SKM-1 treated with dmso at 0.1 percent for 144 hours (cell line): ENCODE measurements at regions not wholly inside any gene's neighbourhood (a gene's known extent, or its start where the extent isn't known, plus 50 kb on each side); places are given as distances from the start of the nearest gene placed in this dataset.
"Not testable (repeated sequence)": the region's sequence is repeated elsewhere in the genome, so short reads cannot be mapped to it uniquely, and the experiment has no call there.

Experiments used
- DNase-seq: peaks from one replicate; lab custom pipeline; 2025; ENCODE audit not compliant: unreplicated experiment; lab: John Stamatoyannopoulos, UW

DNA sequence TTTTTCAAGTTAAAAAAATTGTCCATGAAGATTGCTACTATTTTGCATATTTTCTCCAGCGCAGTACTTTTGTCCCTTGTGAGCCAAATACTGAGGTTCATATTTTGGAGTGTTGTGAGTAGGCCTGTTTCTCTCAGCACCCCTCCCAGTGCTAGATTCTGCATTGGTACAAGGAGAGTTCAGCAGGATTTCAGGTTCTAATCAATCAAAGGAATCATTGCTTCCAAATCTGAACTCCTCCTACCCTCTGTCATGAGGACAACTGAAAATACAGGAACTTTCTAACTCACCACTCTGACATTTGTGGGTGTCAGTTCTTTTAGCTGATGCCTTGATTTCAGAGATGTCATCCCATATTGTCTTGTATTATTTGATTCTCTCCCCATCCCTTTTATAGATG is 299.9 kb downstream of the FZD1 start:
- no peak for DNase-seq

DNA sequence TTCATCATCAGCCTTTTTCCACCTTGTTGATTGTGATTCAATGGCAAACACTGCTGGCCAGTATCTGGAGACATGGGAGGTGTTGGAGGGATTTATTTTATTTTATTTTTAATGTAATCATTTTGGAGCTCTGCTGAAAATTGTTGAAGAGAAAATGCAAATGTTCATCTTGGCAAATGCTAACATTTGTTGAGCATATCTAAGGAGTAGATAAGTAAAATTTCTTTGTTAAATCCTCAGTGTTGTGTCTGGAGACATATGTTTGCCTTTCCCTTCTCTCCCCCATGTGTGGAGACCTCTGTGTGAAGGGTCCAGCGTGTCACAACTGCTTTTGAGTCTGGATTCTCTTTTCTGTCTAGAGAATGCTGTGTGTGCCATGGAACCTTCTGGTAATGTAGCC is 300.3 kb downstream of the FZD1 start:
- no peak for DNase-seq

DNA sequence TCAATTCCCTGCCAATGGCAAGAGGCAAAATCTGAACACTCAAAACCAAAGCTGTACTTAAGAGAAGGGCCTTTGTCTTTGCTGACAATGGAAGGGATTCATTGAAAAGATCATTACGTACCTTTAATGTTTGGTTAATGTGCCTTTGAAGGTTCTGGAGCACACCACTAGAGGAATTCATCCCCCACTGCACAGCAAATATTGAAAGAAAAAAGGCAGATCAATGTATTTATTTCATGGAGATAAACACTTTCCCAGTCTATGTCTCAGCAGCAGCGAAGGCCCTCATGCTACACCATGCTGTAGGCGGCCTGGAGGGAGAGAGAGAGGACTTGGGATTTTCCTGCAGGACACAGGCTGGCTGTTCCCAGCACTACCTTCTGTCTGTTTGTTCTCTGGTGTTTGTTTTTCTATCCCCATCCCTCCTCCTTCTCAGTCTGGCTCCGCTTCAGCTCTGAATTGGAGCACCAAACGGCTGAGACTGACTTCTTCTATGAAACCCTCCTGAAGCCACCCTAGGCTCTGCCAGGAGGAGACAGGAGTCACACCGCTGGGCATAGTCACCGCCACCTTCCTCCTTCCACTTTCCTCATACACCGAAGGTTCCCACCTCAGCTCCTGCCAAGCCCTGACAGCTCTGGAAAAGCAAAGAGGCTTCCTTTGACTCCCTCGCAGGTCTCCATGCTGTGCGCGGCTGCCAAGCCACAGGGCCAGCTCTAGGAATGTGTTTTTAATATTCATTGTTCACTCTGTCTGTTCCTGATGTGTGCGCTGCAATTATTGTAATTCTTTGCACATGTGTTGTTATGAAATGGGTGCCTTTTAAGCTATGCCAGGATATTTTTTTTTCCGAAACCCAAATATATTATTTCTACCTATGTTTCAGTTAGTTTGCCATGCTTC is 301.5 kb downstream of the FZD1 start:
- no peak for DNase-seq

DNA sequence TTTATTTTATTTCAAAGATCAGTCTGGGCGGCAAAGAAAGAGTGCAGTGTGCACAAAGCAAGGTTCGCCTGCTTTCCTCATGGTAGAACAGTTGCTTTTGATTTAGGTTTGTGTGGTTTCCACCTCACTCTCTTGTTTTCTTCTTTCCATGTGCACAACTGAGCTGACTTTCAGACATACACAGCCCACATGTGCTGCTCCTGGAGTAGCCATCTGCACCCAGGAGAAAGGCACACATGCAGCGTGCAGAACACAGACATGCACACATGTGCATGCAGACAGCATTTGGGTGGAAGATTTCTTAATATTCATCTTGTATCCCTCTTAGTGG is 302.1 kb downstream of the FZD1 start:
- DNase-seq, result no peak

DNA sequence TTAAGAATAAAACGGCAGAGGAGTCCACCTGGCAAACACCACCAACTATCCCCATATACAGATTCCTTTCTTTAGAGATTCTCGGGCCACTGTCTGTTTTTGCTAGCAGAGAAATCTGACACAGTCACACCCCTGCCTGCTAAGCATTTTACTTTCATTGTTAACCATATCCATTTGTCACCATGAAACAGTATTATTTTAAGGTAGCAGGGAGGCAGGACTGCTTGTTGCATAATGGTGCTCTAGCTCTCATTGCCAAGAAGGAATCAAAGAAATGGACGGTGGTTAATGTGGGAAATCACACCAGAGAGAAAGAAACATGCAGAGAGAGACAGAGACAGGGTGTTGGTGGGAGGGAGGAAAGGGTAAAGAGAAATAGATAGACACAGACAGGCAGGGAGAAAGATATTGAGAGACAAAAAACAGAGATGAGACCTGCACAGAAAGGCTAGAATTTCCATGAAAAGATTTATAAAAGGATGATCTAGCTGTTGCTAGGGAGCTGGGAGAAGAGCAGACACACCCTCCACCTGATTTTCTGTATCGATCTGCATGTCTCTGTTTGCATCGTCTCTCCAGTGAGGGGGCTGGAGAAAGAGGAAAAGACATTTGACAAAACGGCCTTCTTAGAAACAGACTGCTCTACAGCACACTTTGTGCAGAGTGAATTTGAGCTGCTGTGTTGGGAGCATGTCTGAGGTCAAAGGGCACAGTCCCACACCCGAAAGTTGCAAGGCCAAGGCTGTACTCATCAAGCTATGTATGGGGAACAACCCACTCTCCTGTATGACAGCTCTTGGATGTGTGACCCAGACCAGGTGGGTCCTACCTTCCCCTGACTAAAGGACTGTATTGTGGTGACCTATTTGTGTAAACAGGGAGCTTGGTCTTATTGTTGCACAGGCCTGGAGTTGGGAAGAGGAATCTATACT is 303.1 kb downstream of the FZD1 start:
- DNase-seq, result no peak

DNA sequence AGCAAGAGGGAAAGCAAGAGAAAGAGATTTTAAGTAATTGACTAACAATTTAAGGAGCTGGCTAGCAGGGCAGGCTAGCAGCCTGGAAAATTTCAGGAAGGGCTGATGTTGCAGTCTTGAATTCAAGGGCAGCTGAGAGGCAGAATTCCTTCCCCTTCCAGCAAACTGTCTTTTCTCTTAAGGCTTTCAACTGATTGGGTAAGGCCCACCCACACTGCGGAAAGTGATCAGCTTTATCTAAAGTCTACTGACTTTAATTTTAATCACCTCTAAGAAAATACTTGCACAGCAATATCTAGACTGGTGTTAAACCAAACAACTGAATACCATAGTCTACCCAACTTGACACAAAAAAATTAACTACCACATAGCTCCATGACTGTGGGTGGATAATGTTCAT is 303.9 kb downstream of the FZD1 start:
- no peak for DNase-seq

DNA sequence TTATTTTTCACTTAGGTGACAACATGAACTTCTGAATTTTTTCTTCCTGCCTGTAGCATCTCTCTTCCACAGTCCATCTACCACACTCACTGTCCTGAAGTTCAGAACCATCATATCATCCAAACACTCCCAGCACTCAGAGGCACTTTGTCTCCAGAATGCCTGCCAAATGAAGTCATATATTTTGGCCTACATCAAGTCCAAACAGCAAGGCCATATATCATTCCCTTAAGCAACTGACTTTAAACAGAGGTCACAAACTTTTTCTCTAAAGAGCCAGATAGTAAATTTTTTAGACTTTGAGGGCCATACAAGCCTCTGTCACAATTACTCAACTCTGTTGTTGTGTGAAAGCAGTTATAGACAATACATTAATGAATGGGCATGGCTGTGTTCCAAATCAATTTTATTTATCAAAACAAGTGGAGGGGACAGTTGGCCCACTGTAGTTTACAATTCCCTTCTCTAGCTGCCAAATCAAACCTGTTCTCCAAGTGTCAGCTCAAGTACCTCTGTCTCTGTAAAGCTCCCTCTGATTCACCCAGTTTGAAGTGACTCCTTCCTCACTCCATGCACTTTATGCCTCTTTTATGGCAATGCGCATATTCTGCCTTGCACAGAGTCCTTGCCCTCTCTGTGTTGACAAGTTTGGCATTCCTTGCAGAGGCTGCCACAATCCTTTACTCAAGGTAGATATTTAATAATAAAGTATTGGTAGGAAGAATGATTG is 305.7 kb downstream of the FZD1 start:
- DNase-seq, result no peak

DNA sequence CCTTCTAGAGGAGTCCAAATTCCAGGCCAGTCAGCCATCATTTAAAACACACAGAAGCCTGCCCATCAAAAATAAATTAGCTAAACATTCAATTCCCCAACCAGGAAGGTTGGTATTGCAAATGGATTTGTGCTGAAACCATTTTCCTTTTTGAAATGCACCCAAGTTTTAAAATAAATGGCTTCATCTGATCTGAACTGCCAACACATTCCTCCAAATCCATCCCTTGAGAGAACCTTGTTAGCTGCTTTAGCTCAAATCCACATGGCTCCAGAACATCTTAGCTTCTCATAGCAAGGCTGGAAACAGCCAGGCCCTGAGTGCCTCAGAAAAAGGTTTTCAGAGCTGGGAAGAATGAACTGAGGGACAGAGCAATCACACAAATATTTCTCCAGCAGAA is 306.3 kb downstream of the FZD1 start:
- DNase-seq, result no peak

DNA sequence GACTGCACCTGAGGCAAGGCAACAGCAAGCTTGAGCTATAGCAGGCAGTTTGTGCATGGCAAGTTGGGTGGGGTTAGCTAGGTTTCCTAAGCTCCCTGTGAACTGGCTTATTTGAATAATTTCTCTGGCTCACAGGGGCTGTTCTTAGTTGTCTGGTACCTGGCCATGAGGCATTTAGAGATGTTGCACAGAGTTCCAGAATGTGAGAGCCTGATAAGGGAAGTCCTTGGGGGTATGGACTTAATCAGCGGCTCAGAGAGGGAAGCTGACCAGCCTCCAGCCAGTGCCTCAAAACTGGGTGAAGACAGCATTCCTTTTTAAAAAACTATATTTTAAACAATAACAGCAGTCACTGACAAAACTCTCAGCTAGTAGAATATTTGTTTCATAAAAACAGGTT is 307.4 kb downstream of the FZD1 start:
- no peak for DNase-seq

DNA sequence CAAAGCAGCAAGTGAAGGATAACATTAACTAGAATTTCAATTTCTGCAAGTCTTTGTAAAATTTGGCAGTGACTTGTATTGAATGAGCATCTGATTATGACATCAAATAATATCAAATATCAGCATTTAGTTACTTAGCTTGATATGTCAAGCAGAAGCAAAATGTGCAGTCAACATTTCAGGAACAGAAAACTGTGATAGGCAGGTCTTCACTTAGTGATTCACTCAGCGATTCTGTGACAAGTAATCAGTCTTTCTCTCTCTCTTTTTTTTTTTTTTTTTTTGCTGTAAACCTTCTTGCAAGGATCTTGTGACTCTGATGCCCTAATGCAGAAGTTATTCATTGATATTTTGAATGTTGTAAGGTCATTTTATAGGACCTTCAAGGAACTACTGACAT is 307.1 kb downstream of the MTERF1 start:
- no peak for DNase-seq

DNA sequence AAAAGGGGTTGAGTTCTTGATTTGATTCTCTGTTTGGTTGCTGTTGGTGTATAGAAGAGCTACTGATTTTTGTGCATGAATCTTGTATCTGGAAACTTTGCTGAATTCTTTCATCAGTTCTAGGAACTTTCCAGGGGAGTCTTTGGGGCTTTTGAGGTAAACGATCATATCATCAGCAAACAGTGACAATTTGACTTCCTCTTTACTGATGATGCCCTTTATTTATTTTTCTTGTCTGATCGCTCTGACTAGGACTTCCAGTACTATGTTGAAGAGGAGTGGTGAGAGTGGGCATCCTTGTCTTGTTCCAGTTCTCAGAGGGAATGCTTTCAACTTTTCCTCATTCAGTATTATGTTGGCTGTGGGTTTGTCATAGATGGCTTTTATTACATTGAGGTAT is 304.0 kb downstream of the MTERF1 start:
- DNase-seq, result not testable (repeated sequence)

DNA sequence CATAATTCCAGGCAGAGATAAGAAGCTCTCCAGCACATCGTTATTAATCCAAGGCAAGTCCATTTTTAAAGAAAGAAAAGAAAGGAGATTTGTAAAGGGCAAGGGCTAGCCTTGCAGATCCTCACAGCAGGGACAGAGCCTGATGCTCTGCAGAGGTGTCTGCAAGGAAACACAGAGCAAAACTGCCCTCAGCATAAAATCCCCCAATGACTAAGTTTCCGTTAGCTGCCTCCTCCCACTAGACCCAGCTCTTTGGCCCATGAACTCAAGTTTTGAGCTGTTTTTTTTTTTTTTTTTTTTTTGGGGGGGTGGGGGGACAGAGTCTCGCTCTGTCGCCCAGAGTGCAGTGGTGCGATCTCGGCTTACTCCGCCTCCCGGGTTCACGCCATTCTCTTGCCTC is 300.7 kb downstream of the MTERF1 start:
- DNase-seq, result no peak

DNA sequence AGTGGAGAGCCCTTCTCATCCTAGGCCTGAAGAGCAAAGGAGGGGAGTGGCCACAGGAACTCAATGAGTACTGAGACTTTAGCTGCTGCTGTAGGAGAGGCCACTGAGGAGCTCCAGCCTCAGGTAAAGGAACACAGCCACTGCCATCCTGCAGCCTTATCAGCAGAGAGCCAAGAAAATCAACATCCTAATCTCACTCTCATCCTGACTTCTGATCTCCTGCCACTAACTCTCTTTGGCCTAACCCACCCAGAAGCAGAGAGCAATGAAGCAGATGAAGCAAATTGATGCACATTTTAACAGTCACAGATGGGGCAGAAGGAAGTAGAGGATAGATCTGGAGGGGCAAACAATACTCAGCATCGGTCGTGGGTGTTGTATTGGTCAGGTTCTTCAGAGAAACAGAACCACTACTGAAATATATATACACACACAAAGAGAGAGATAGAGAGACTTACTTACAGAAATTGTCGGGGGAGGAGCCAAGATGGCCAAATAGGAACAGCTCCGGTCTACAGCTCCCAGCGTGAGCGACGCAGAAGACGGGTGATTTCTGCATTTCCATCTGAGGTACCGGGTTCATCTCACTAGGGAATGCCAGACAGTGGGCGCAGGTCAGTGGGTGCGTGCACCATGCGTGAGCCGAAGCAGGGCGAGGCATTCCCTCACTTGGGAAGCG is 297.6 kb downstream of the MTERF1 start:
- no peak for DNase-seq

DNA sequence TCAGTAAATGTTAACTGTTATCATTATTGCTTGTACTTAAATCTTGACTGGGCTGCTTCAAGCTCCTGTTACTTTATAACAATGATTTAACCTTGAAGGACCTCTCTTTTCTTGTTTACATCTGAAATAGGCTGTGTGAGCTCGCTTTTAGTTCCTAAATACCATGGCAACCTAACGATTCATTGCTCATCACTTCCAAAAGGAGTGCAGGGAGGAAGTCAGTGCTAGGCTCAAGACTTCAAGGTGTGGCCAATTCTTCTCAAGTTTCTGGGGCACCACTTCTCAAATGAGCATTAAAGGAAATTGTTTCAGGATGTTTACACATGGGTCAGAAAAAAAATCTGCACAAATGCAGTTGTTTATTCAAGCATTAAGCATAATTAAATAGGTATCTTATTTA is 284.2 kb downstream of the MTERF1 start:
- no peak for DNase-seq

DNA sequence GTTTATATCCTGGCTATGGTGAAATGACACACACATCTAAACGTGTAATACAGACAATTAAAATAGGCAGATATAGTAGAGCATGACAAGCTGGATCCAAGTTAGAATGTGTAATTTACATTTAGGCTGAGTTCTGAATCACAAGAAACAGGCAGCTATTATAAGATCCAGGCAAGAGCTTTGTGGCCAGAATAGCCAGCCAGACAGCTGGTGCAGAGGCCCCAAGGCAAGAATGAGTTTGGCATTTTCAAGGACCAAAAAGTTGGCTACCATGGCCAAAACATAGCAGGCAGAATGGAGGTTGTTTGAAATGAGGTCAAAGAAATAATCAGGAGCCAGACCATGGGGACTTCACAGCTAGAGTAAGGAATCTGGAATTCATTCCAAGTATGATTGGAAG is 281.7 kb downstream of the MTERF1 start:
- no peak for DNase-seq

DNA sequence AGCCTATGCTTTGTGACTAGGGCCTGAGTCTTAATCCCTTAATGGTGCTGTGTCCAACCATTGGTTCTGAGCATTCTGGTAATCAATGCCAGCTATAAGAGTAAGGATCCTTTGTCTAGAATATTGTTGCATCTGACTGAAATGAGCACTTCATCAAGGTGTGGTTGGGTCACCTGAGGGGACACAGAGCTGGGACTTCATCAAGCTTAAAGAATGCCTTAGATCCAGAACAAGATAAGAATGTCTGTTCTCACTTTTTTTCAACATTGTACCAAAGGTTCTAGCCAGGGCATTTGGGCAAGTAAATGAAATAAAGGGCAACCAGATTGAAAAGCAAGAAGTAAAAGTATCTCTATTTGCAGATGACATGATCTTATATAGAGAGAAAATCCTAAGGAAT is 280.4 kb downstream of the MTERF1 start:
- no peak for DNase-seq

DNA sequence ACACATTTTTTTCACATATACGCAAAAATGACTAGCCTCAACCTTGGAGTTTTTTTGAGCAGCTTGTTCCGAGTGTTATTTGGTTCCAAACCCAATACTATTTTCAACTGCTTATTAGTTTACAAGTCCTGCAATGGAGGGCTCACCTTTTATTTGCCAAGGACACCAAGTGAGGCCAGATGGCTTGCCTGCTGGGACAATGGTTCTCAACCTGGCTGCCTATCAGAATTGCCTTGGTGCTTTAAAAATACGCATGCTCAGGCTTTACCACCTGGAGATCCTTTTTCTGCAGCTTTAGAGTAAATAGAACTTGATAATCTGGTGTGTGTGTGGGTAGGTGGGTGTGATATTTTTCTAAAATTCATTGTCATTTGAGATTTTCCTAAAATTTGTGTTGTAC is 276.8 kb downstream of the MTERF1 start:
- DNase-seq, result no peak

DNA sequence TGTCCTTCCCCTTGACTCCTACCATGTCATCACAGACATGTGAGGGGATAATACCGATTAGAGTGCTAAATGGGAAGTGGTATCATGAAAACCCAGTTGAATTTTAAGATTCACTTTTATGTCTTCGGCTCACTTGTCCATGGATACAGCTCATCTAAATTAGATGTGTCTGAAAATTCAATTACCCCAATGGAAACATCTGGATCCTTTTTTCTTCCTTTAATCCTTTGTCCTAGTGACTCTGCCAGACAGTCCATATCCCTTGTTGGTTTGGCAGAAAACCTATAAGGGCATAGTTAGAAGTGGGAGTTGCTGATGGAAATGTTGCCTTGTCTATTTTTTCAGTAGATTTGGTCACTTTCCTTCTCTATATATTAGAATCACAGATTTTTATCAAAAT is 271.9 kb downstream of the MTERF1 start:
- DNase-seq, result no peak

DNA sequence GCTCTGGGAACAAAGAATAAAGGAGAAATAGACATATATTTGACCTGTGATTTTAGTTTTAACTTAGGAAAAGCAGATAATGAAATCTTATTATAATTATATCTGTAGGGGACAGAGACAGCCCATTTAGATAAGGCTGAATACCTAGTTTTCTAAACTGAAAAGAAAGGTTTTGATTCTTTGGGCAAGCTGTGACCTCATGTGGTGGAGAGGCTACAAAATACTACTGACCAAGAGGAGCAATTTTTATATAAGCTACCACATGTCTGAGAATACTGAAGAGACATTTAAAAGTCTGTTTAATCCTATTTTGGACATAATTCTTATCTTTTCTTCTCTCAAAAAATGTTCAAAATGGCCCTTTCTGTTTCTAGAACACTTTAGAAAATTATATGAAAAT is 271.0 kb downstream of the MTERF1 start:
- DNase-seq, result no peak

DNA sequence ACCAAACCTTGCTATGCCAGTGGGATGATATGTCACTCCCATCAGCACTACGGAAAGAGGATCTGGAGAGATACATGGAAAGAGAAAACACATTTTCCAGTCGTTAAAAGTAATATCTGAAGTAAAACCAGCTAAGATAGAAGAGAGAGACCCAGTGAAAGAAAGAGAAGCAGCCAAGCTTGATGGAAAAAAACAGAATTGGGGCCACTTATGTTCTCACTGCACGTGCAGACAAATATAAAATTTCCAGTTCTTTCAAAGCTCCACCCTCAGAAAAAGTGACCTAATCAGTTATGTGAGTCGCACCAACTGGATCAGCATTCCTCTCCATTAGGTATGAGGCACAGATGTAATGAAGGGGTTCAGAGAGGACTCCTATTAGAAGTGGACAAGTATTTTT is 266.1 kb downstream of the MTERF1 start:
- no peak for DNase-seq
